ENCODE measurements at regions not wholly inside any gene's neighbourhood (a gene's known extent, or its start where the extent isn't known, plus 50 kb on each side); places are given as distances from the start of the nearest gene placed in this dataset.

- TF ChIP-seq, protein P1, sequence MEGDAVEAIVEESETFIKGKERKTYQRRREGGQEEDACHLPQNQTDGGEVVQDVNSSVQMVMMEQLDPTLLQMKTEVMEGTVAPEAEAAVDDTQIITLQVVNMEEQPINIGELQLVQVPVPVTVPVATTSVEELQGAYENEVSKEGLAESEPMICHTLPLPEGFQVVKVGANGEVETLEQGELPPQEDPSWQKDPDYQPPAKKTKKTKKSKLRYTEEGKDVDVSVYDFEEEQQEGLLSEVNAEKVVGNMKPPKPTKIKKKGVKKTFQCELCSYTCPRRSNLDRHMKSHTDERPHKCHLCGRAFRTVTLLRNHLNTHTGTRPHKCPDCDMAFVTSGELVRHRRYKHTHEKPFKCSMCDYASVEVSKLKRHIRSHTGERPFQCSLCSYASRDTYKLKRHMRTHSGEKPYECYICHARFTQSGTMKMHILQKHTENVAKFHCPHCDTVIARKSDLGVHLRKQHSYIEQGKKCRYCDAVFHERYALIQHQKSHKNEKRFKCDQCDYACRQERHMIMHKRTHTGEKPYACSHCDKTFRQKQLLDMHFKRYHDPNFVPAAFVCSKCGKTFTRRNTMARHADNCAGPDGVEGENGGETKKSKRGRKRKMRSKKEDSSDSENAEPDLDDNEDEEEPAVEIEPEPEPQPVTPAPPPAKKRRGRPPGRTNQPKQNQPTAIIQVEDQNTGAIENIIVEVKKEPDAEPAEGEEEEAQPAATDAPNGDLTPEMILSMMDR (IDR thresholded peaks at IDR 0.05; ENCODE audit: low read length), result peak; percentile 78
- no peak for TF ChIP-seq EZH2 (IDR thresholded peaks at IDR 0.05; ENCODE audit: borderline replicate concordance, low read length)
Measured at GRCh38 chr13:30551189-30551588, 66.5 kb upstream of the USPL1 start.

Measured in OCI-LY1 (cell line).